C4-2B (cell line): ENCODE measurements at regions not wholly inside any gene's neighbourhood (a gene's known extent, or its start where the extent isn't known, plus 50 kb on each side); places are given as distances from the start of the nearest gene placed in this dataset.

ENCODE experiments used
- ZFX ChIP-seq: fragments of 450-650 bp; IDR thresholded peaks from 2 replicates; pipeline ENCODE4 v1.6.1; 2017
- TF ChIP-seq, protein P1 (sequence below): fragments of 450-650 bp; conservative IDR thresholded peaks from 2 replicates; pipeline ENCODE4 v1.5.1; 2017; ENCODE audit warnings: mild to moderate bottlenecking

GRCh38 chr21:22263890-22264289, 1265.7 kb downstream of the NCAM2 start:
- TF ChIP-seq, protein P1, sequence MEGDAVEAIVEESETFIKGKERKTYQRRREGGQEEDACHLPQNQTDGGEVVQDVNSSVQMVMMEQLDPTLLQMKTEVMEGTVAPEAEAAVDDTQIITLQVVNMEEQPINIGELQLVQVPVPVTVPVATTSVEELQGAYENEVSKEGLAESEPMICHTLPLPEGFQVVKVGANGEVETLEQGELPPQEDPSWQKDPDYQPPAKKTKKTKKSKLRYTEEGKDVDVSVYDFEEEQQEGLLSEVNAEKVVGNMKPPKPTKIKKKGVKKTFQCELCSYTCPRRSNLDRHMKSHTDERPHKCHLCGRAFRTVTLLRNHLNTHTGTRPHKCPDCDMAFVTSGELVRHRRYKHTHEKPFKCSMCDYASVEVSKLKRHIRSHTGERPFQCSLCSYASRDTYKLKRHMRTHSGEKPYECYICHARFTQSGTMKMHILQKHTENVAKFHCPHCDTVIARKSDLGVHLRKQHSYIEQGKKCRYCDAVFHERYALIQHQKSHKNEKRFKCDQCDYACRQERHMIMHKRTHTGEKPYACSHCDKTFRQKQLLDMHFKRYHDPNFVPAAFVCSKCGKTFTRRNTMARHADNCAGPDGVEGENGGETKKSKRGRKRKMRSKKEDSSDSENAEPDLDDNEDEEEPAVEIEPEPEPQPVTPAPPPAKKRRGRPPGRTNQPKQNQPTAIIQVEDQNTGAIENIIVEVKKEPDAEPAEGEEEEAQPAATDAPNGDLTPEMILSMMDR = no peak
- TF ChIP-seq ZFX = no peak
